Lower lobe of right lung (tissue), 2 donors: ENCODE measurements at regions not wholly inside any gene's neighbourhood (a gene's known extent, or its start where the extent isn't known, plus 50 kb on each side); places are given as distances from the start of the nearest gene placed in this dataset.

Experiments used
- ATAC-seq, 2 donors: fragments of 200-7000 bp; cut with Tn5 transposase; one replicate each; pipeline ENCODE4 v1.9.1; 2020 to 2022; ENCODE audit warnings: mild to moderate bottlenecking in 2 of 2, moderate library complexity in 2 of 2
- DNase-seq: peaks from one replicate; pipeline ENCODE4 v3.0.0-alpha.2; 2020
- H3K27ac ChIP-seq: fragments of 200-600 bp; one replicate; pipeline ENCODE4 v1.8.0; 2022
- H3K27me3 ChIP-seq: fragments of 200-600 bp; one replicate; pipeline ENCODE4 v1.8.0; 2022; ENCODE audit warnings: low read depth
- H3K36me3 ChIP-seq: fragments of 200-600 bp; one replicate; pipeline ENCODE4 v1.8.0; 2022; ENCODE audit warnings: mild to moderate bottlenecking
- H3K4me1 ChIP-seq: fragments of 200-600 bp; one replicate; pipeline ENCODE4 v1.8.0; 2022
- H3K4me3 ChIP-seq: fragments of 200-600 bp; one replicate; pipeline ENCODE4 v1.8.0; 2022; ENCODE audit warnings: mild to moderate bottlenecking
- H3K9me3 ChIP-seq: fragments of 200-600 bp; one replicate; pipeline ENCODE4 v1.8.0; 2022
- intact Hi-C: fragments of 100-400 bp; cut with DNase I; formaldehyde crosslinking; loops from one replicate; pipeline ENCODE4 v1.11.0; 2022
- TF ChIP-seq, protein P1 (sequence below): fragments of 200-600 bp; IDR thresholded peaks from one replicate; pipeline ENCODE4 v1.8.0; 2022; ENCODE audit warnings: antibody characterized with exemption, mild to moderate bottlenecking
- donor health status: DM: no; HTN: yes; CAD: no; lungs with severe emphysema.

DNA sequence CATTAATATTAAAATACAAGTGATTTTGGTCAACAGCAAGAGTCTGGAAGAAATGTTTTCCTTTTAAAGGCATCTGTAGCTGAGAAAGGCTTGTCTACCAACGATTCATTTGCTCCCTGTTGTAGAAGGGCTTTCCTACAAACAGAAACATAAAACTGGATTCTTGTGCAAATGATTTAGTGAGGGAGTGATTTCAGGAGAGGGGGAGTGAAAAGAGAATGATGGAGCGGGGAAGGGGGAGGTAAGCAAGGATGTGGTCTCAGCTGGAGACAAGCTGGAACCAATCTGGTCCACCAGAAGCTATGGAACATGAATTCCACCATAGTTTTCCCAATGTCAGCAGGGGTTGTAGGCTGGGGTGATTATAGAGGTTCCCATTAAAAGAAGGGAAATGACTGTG is 196.3 kb downstream of the FBXO4 start:
- Histone ChIP-seq H3K4me3 (no peak overlapping the region), H3K27me3 (no peaks in the 10 kb centered on the region), H3K27ac (no peak overlapping the region), H3K36me3 (no peaks in the 10 kb centered on the region), H3K9me3 (no peaks in the 10 kb centered on the region), H3K4me1 (no peaks in the 10 kb centered on the region)
- DNase-seq (no peak), ATAC-seq (no peak)
- TF ChIP-seq, protein P1, sequence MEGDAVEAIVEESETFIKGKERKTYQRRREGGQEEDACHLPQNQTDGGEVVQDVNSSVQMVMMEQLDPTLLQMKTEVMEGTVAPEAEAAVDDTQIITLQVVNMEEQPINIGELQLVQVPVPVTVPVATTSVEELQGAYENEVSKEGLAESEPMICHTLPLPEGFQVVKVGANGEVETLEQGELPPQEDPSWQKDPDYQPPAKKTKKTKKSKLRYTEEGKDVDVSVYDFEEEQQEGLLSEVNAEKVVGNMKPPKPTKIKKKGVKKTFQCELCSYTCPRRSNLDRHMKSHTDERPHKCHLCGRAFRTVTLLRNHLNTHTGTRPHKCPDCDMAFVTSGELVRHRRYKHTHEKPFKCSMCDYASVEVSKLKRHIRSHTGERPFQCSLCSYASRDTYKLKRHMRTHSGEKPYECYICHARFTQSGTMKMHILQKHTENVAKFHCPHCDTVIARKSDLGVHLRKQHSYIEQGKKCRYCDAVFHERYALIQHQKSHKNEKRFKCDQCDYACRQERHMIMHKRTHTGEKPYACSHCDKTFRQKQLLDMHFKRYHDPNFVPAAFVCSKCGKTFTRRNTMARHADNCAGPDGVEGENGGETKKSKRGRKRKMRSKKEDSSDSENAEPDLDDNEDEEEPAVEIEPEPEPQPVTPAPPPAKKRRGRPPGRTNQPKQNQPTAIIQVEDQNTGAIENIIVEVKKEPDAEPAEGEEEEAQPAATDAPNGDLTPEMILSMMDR = no peak
- intact Hi-C loops = no loop called here

GRCh38 chr5:42131081-42131480 is 206.0 kb downstream of the FBXO4 start:
- H3K36me3 ChIP-seq = no peaks in the 10 kb centered on the region

DNA sequence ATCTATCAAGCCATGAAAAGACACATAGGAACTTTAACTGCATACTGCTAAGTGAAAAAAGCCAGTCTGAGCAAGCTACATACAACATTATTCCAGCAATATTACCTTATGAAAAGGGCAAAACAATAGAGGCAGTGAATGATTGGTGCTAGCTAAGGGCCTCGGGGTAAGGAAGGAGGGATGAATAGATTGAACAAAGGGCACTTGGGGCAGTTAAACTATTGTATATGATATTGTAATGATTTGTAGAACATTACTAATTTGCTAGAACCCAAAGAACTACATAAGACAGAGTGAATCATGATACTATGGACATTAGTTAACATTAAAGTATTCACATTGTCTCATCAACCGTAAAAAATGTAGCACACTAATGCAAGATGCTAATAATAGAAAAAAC is 218.3 kb downstream of the FBXO4 start:
- intact Hi-C loops = no loop called here
- ATAC-seq = no peak
- Histone ChIP-seq H3K4me3 (no peak overlapping the region), H3K4me1 (no peaks in the 10 kb centered on the region), H3K27me3 (no peaks in the 10 kb centered on the region), H3K27ac (no peak overlapping the region), H3K9me3 (peaks cover 9% of the 10 kb centered on the region), H3K36me3 (no peaks in the 10 kb centered on the region)
- TF ChIP-seq, protein P1 = no peak
- no peak for DNase-seq

More at GRCh38 chr5:42131081-42131480, 206.0 kb downstream of the FBXO4 start:
- H3K27ac ChIP-seq = no peak overlapping the region
- H3K4me1 ChIP-seq = no peaks in the 10 kb centered on the region
- TF ChIP-seq, protein P1 = no peak
- H3K27me3 ChIP-seq = no peaks in the 10 kb centered on the region
- DNase-seq (no peak), ATAC-seq (no peak)
- H3K9me3 ChIP-seq = no peaks in the 10 kb centered on the region
- intact Hi-C loops = no loop called here
- H3K4me3 ChIP-seq = no peak overlapping the region

DNA sequence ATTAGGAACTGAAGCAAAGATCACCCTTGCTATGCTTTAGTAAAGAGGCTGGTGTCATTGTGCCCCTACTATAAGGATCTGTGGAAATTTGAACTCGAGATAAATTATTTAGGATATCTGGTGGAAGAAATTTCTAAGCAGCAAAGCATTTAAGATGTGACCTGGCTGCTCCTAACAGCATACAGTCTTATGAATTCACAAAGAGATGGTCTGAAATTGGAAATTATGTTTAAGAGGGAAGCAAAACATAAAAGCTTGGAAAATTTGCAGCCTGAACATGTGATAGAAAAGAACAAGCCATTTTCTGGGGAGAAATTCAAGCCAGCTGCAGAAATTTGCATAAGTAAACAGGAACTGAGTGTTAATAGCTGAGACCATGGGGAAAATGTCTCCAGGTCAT is 223.7 kb downstream of the FBXO4 start:
- Histone ChIP-seq H3K4me1 (no peaks in the 10 kb centered on the region), H3K27ac (no peak overlapping the region), H3K27me3 (no peaks in the 10 kb centered on the region), H3K4me3 (no peak overlapping the region), H3K9me3 (peaks cover 15% of the 10 kb centered on the region), H3K36me3 (no peaks in the 10 kb centered on the region)
- DNase-seq (no peak), ATAC-seq (no peak)
- intact Hi-C loops = no loop called here
- TF ChIP-seq, protein P1 = no peak

DNA sequence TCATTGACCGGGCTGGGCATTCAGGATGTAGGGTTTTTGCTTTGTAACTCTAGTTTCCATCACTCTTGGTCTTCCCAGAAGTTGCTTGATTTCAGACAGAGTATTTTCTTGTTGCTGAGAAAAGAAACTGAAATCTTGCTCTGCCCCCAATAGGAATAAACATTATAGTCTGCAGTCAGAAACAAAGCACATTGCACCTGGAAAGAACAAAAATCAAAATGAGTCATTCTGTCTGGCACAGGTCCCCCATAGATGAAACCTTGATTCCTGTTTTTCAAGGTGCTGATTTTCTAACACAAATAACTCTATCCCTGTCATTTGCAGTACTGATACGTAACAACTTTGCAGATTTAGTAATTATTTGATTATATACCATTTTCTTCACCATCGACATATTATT is 232.1 kb downstream of the FBXO4 start:
- ATAC-seq = no peak
- no peak overlapping the region for H3K27ac ChIP-seq

More for the DNA sequence above, 232.1 kb downstream of the FBXO4 start:
- TF ChIP-seq, protein P1 = no peak
- H3K4me1 ChIP-seq = no peaks in the 10 kb centered on the region
- no peaks in the 10 kb centered on the region for H3K27me3 ChIP-seq
- H3K4me3 ChIP-seq = no peak overlapping the region
- H3K9me3 ChIP-seq = no peaks in the 10 kb centered on the region
- DNase-seq = no peak
- no peaks in the 10 kb centered on the region for H3K36me3 ChIP-seq
- intact Hi-C loops = no loop called here
